Brain pericyte (primary cell): ENCODE measurements at regions not wholly inside any gene's neighbourhood (a gene's known extent, or its start where the extent isn't known, plus 50 kb on each side); places are given as distances from the start of the nearest gene placed in this dataset.

ENCODE experiments used
- DNase-seq: peaks from one replicate; pipeline ENCODE4 v3.0.0-alpha.2; 2012; ENCODE audit warnings: low read depth, low spot score

DNA sequence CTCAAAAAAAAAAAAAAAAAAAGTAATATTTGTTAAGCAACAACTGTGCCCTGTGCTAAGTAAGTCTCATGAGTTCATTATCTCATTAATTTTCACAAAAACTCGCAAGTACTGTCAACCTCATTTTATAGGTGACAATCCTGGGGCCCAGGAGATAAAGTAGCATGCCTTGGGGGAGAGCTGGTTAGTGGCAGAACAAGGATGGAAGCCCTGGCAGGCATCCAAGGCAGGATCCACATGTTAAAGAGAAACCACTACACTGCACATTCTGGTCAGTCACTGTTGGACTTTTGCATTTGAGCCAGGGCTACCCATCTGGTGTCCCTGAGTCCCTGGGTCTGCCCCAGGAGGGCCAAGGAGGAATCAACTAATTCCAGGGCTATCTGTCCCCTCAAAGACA lies 54.6 kb downstream of the ZFP36L2 start:
- DNase-seq, result no peak

DNA sequence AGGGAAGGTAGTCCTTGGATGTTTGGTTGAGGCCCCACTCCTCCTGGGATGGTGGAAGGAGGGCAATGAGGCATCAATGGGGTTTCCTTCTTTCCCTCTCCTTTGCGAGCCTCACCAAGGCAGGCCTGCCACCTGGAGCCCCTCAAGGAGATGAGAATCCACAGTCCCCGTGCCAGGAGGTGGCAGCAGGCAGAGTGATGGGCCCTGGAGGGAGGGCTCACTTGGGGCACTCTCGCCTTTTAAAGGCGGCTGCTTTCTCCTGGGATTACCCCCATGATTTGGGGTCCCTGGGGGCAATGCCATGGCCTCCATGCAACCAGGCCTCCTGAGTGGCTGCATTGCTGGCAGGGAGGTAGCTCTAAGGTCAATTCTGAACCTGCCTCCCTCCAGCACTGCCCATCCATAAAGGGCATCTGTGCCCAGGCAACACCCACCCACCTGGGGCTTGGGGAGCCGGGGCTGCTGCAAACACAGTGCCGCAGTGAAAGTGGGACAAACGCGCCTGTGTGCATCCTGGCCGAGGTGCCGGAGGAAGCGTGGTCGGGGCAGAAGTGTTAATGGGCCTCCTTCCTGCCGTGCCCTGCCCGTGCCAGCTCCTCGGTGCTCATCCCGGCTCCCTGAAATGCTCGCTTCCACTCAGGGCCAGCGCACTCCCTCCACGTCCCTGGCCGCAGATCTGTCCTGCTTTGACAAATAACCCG lies 55.9 kb downstream of the ZFP36L2 start:
- DNase-seq, result no peak

DNA sequence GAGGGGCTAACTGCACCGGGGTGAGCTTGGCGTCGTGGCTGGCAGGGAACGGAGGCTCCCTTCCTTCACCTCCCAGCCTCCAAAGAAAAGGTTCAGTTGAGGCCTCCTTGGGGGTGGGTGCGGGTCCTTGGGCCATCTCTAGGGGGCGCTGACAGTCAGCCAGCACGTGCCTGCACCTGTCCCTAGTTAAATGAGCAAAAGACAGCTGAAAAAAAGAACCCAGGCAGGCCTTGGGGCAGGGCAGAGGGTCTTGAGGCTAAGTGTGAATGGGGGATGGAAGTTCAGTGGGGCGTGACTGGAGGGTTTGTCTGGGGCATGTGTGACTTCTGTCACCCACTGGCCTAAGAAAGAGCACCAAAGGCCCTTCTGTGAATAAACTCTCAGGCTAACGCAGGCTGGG lies 56.4 kb downstream of the ZFP36L2 start:
- no peak for DNase-seq

DNA sequence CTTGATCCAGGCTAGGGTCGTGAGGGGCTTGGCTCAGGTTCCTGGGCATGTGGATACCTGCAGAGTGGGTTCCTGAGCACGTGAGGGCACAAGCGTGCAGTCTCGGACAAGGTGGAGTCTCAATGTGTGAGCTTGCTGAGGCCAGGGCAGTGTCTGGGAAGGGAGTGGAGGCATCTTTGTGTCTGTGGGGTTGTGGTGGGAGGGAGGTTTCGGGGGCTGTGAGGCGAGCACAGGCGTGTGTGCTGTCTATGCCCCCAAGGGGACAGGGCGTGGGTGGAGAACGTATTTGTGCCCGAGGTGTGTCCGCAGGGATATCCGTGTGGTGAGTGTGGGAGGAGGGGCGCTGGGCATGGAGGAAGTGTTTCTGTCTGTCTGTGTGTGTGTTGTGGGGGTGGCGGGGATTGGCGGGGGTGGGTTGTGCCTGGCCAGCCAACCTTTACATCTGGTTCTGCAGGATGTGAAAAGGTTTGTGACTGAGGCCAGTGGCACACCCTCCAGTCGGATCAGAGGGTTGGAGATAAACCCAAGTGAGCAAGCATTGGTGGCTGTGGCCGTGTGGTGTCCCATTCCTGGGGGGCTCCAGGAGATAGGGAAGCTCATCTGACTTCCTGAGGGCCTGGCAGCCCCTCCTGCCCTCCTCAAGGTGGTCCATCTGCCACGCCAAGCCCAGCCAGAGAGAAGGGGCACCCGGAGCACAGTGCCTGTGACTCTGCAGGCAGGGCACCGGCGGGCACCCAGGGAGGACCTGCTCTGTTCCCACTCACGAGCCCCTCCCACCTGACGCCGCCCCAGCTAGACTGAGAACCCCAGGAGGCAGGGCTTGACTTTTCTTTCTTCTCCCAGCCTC lies 57.1 kb downstream of the ZFP36L2 start:
- no peak for DNase-seq

DNA sequence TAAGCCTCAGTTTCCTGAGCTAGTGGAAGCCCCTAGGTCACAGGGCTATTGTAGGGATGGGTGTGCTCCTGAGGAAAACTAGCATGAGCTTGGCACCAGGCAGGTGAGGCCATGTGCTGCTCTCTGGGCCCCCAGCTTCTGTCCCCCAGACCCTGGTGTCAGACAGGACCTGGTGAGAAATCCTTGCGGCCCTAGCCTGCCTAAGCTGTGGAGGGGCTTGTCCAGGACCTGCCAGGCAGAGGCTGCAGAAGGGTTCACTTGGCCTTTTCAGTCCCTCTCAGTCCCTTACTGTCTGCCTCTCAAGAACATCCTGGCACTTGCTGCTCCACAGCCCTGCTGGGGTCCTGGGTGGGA lies 58.4 kb downstream of the ZFP36L2 start:
- no peak for DNase-seq

DNA sequence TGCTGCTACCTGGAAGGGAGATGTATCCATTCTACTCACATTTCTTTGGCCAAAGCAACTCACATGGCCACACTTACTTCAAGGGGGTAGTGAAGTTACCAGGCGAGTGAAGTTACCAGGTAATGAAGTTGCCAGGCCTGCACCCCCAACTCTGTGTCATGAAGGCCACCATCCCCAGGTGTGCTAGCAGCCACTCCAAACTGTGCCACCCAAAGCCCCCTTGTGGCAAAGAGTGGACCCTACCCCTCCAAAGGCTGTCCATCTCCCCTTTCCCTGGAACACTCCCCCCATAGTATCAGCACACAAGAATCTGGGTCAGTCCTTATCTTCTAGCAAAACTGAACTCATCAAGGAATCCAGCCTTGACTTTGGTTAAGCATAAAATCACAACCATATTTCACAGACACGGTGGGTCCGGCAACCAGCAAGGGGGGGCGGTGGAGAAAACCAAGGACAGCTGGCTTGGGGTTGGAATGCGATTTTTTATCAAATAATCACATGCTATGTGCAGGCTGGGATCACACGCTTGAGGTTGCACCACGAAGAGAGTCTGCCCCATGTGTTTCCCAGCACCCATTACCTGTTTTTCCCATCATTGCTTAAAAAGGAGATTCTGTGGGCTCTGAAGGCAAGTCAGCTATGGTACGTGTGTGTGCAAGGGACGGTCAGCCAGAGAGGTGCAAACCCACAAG lies 60.9 kb downstream of the ZFP36L2 start:
- DNase-seq, result no peak

DNA sequence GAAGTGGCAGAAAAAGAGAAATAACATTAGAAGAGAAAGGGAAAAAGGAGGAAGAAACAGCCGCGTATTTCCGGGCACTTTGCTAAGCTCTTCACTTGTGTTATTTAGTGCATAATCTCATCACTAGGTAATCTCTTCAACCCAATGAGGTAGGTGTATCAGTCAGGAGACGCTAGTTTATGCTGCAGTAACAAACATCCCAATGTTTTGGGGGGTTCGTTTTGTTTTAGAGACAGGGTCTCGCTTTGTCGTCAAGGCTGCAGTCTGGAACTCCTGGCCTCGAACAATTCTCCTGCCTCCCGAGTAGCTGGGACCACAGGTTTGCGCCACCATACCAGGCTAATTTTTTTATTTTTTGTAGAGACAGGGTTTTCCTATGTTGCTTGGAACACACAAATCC lies 61.7 kb downstream of the ZFP36L2 start:
- no peak for DNase-seq

DNA sequence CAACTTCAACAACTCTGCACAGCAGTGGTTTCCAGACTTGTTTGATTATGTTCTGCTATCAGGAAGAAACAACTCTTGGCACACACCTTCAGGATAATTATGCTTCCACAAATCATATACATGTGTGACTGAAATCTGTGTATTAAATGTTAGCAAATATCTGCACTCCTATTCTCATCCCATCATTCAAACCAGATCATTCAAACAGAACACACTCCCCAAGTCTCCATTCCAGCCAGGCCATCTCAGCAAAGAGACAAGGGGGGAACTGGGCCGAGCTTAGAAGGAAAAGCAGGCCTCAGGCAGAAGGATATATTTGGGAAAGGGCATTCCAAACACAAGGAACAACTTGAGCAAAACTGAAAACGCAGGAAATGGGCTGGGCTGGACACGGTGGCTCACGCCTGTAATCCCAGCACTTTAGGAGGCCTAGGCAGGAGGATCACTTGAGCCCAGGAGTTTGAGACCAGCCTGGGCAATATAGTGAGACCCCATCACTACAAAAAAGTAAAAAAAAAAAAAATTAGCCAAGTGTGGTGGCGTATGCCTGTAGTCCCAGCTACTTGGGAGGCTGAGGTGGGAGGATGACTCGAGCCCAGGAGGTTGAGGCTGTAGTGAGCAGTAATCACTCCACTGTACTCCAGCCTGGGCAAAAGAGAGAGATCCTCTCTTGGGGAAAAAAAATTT lies 62.7 kb downstream of the ZFP36L2 start:
- no peak for DNase-seq

DNA sequence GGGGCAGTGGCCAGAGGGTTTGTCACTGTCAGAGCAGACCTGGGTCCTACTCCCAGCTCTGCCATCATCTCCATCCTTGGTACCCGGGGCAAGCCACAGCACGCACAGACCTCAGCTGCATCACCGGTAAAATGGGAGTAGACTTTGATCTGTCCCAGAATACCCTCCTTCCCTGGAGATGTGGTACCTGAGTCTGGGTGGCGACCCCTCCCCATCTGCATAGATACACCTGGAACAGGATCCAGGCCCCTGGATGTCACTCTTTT lies 64.0 kb downstream of the ZFP36L2 start:
- DNase-seq, result no peak

DNA sequence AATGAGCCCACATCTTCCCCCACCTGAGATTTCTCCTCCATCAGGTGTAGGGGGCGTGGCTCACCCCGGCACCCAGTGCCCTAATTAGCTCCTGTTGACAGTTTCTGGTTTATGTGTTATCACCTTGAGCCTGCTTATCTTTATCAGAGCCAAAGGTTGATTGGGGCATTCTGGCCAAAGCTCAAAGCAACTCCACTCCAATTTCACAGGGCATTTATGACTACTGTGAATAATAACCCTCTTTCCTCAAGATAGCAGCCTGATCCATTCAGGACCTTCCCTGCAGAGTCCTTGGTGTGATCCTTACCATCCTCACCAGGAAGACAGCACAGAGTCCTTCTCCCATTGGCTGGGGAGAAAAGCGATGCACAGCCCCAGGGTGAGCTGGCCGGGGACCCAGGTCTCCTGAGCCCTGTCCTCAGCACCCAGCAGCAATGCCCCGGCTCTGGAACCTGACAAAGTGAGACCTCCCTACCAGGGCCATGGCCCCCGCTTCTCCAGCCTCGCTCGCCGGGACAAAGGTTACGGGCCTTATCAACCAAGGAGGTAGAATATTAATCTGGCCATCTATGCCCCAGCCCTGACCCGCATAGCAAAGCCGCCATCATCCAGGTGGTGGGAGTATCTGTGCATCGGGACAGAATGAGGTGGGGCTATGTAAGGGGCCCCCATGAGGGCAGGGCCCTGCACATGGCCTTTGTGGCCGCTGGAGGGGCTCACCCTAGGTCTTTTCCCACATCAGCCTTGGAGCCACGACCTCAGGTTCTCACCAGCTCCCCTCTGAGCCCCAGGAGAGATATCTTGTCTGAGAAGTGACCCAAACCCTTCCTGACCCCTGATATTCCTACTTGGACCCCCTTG lies 64.5 kb downstream of the ZFP36L2 start:
- DNase-seq, result no peak

DNA sequence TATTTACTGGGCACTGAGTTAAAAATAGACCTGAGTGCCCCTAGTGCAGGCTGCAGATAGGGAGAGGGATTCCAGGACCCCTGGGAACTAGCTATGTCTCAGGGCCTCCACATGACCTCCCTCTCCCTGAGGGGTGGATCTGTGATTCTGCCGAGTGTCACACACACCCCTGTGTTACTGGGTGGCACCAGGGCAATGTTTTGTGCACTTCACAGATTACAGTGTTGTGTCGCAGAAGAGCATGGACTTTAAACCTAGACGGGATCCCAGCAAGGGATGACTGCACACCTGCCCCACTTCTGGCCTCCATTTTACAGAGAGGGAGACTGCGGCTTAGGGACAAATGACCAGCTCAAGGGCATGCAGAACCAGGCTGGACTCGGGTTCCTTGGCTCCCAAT lies 65.6 kb downstream of the ZFP36L2 start:
- DNase-seq, result no peak

DNA sequence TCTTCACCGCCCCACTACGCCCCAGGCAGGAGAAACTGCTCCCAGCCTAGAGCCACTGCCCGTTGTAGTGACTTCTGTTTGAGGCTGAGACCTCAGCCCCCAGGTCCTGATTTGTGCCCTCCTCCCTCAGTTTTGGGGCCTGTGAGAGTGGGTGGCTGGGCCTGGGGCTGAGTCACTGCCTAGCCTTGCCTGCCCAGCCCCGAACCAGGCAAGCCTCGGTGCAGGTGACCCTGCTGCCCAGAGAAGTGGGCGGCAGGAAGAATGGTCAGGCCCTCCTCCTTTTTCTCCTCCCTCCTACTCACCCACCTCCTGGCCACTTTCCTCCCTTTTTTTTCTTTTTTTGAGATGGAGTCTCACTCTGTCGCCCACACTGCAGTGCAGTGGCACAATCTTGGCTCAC lies 66.6 kb downstream of the ZFP36L2 start:
- no peak for DNase-seq

DNA sequence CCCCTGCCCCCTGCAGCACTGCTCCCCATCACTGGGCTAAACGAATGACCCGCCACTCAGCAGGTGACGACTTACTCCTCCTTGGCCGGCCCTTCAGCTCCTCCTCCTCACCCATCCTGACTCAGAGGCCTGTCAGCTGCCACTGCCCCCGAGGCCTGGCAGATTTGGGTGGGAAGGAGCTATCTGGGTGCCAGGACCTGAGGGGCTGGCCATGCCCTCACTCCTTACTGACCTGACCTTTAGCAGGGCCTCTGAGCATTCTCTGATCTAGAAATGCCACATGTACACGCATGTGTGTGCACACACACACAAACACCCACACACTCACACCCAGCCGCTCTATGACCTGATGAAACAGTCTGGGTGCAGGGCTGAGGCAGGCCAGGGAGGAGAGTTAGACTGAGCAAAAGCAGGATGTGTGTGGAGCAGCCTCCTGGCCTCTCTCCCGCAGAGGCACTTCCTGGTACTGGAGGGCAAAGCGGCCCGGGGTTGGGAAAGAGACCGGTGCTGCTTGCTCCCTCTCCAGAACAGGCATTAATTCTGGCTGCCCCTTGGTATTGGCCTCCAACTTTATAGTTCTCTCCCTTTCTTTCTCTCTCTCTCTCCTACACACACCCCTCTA lies 68.0 kb downstream of the ZFP36L2 start:
- no peak for DNase-seq

DNA sequence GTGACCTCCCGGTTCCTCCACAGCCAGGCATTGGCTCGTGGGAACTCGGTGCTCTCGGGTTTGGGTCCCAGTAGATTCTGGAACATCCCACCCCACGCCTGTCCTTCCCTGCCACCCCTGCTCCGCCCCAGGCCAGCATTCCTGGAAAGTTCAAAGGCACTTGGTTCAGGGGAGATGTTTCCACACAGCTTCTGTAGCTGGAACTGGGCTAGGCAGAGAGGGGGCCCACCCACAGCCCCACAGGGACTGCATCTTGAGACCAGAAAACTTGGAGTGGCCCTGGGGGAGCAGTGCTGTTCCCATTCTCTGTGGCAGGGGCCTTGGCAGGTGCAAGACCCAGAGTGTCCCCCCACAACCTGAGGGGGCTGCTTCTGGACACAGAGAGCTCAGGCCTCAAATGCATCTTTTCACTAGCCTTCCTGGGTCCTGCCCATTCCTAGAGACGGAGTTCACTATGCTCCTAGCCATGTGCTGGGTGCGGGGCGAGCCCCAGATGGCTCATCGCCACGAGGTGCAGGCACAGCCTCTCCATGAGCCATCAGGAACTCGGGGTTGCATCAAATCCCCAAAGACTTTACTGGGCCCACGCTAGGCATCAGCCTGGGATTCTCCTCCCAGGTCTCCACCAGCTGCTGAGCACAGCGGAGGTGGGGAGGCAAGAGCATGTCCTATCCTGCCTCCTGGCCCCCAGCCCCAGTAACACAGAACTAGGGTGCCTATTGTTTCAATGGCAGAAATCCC lies 68.7 kb downstream of the ZFP36L2 start:
- no peak for DNase-seq

DNA sequence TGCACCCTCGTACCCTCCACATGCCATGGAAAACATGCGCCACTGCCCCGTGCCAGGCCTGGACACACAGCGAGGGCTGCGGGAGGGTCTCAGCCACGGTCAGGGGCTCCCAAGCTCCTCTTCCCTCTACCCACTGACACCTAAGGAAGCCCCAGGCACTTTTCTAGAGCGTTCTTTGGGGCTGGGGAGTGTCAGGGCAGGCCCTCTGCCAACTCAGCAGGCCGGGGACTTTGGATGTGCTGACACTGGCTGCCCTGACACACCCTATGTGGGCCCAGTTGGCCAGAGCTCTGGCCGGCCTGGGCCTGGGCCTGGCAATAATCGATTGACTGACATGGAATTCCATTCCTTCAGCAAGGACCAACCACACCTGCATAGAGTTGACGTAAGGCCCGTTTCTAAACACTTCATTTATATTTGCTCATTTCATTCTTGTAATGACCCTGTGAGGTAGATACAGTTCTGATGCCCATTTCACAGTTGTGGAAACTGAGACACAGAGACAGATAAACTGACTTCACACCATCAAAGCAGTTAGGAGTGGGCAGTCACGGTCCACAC lies 70.5 kb downstream of the ZFP36L2 start:
- no peak for DNase-seq

DNA sequence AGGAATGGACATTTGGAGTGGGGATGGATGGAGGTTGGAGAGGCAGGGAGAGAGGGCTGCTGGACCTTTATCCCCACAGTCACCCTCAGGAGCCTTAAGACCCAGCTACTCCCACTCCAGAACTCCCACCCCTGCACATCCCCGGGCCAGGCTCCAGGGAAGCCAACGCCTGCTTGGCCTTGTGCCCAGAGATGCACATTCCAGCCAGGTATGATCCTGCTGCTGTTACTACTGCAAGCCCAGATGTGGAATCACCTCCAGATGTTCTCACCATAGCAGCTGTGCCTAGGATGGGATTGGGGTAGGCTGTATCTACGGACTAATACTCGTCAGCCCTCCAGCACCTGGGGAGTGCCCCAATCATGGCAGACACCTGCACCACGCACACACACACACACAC lies 71.7 kb downstream of the ZFP36L2 start:
- no peak for DNase-seq

DNA sequence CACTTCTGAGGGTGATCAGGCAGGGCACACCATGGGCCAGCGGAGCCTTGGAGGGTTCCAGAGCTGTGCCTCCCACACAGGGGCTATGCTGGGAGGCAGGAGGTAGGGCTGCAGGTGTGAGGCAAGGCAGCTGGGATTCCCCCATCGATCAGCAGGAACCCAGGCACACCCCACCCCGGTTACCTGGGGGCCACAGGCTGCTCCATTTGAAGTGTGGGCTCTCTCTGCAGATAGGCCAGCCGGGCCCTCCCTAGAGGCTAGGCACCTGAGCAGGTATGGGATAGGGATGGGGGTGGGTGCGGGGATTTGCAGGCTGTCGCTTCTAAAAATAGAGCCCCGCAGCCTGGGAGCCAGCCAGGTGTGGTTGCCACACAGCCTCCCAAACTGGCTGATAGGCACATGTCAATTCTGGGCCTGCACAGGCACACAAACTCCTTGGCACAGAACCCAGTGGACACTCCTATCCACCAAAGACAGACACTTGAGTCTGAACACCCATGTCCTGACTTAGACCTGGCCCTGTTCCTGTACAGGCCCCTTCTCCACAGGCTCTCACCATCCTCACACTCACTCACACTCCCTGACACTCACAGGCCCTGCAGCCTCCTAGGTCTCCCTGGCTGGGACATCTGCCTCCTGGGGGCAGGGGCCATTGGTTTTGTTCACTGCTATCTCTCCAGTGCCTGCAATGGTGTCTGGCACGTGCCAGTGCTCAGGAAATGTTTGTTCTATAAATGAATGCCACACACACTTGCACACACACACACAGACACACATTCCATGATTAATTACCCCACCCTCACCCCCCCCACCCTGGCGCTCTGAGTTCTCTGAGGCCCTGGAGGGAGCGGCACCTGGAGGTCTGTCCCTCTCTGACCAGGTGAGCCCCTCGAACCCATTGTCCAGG lies 73.4 kb downstream of the ZFP36L2 start:
- DNase-seq, result no peak

DNA sequence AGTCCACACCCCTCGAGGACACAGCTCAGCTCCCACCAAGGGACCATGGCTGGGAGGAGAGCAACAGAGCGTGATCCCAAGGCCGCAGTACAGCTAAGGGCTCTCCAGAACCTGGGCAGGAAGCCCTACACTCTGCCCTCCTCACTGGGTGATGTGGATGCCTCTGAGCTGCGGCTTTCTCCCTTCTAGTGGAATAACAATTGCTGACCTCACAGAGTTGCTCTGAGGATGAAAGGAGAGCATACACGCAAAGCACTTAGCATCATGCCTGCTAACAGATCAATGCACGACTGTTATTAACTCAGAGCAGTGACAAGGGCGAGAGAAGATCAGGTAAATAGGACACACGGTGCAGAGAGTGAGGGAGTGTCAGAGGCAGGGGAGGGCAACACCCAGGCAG lies 74.2 kb downstream of the ZFP36L2 start:
- DNase-seq, result no peak
